IPS DF 19.7 (cell line): ENCODE measurements at regions not wholly inside any gene's neighbourhood (a gene's known extent, or its start where the extent isn't known, plus 50 kb on each side); places are given as distances from the start of the nearest gene placed in this dataset.
A peak's percentile ranks its signal among the peaks of the same experiment; 100 is the strongest.

Experiments used
- DNase-seq: peaks from one replicate; pipeline ENCODE4 v3.0.0-alpha.2; 2013; ENCODE audit warnings: low read depth, low spot score

DNA sequence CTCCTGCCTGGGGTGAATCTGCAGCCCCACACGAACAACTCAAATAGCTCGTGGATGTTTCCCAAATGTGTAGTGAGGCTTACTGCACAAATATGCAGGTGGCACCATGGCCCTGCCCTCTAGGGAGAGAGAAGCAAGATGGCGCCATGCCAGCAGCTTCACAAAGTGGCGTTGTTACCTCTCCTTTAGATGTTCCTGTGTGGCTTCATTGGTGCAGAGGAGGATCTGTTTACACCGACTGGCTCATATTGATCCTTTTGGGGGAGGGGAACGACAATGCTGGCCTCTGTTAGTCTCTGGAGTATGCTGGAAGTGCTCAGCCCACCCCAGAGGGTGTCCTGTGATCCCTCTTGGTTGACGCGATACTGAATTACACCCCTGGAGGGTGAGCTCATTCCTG is 99.5 kb upstream of the GATA6 start:
- no peak for DNase-seq

GRCh38 chr18:22073411-22073810 is 96.0 kb upstream of the GATA6 start:
- DNase-seq: no peak

GRCh38 chr18:22074282-22075070 is 94.9 kb upstream of the GATA6 start:
- no peak for DNase-seq

- no peak for DNase-seq
Measured at GRCh38 chr18:22080035-22080434, 89.4 kb upstream of the GATA6 start.

GRCh38 chr18:22082408-22082807 is 87.0 kb upstream of the GATA6 start:
- no peak for DNase-seq

- DNase-seq: no peak
Measured at GRCh38 chr18:22084547-22084946, 84.8 kb upstream of the GATA6 start.

DNA sequence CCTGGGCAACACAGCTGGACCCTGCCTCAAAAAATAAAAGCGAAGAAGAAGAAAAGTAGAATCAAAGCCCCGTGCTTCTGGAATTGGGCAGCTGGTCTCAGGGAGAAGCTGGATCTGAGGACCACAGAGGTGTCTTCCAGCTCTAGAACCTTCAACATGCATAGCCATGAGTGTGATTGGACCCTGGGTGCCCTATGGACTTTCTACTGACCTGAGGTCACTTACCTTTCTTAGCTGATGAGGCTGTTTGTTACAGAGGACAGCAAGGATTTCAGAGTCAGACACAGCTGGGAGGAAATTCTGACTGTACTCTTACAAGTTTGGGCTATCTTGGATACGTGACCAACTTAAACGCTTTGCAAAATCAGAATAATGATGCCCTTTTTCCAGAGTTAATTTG is 82.4 kb upstream of the GATA6 start:
- no peak for DNase-seq

DNA sequence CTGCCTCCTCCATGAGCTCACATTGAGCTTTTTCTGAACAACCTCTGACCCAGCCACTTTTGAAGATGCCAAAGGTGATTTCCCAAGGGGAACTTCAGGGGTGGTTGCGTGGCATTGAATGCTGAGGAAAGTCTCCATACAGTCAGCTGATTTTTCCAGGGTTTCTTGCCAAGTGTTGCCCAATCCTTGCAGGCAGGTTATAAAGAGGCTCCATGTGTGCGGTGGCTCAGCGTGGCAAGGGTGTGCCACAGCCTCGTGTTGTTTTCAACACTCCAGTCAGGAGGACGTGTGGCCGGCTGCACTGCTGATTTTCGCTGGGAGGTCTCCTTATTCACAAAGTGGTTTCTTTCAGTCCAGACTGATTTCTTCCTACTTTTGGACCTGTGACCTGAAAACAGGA is 81.4 kb upstream of the GATA6 start:
- DNase-seq: no peak

DNA sequence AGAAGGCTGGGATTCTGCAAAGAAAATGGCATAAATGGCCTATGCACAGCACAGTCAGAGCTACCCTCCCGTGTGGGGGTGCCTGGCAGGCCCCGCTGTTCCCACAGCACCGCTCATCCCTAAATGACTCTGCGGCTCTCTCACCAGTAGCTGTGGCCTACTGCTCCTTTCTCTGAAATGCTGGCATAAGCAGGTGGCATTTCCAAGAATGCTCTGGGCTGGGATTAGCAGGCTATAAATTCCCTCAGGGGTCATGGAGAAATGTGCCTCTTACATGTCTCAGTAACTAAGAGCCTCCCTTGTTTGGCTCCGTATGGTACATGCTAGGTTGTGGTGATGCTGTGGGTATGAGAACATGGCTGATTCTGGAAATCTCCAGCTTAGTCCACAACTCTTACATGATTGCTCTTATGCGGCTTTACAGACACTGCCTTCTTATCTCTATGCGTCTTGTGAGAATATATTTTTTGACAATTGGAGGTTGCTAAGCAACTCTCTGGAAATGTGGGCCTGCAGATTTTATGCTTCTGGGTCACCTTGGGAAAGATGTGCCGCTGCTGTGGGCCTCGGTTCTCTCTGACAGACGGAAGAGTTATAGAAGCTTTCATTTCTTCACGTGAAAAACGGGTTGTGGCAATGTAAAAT is 80.3 kb upstream of the GATA6 start:
- DNase-seq: no peak

DNA sequence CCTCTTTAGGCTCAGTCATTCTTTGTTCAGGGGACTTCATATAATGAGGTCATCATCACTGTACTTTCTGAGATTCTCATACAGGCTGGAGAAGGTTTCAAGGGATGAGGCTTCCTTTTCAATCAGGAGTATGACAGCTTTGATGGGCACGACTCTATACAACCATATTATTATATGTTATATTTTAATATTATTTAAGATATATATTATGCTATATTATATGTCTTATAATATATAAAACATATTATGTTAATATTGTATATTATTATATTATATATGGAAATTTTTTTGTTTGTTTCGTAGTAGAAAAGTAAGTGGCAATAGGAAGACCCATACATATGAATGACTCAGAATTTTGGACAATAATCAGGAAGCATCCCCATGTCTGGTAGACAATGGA is 78.0 kb upstream of the GATA6 start:
- DNase-seq: no peak

DNA sequence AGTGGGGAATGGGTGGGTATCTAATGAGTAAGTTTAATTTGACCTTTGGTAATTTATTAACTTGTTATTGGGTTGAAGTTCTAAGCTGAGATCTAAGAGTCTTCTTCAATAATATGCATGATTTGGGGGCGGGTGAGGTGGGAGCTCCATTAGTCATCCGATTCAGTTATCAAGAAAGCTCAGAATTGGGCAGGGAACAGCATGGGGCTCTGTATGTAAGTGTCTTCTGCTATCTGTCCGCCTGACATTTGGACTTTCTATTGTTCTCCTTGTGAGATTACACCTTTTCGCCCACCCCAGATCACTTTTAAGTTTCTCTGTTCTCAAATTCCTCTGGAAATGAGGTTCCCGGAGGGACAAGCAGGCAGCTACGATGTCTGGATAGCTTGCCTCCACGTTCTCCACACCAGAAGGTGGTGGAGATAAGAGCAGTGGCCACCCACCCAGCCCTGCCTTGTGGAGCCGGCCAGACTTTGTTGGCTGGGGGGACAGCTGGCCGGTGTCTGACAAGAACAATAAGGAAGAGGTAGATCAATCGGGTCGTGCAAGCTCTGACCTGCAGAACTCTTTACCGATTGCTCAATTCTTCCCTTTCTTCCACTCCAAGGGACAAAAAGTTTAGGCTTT is 75.5 kb upstream of the GATA6 start:
- no peak for DNase-seq

DNA sequence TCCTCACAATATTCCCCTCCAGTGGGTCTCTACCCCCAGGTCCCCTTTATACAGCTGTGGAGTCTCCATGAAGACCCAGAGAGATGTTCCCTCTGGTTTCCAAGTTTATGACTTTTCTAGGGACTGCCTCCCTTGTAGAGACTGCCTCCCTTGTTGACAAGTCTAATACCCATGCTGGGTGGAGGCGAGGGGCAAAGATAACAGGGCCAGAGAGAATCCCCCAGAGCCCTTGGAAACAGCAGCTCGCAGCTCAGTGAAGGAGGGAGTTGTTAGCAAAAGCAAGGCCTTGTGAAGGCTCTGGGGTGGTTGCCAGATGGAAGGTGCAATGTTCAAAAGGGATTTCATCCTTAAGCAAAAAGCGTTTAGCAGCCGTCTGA is 75.0 kb upstream of the GATA6 start:
- DNase-seq: no peak

- DNase-seq: no peak
Measured at GRCh38 chr18:22098563-22098989, 70.8 kb upstream of the GATA6 start.

DNA sequence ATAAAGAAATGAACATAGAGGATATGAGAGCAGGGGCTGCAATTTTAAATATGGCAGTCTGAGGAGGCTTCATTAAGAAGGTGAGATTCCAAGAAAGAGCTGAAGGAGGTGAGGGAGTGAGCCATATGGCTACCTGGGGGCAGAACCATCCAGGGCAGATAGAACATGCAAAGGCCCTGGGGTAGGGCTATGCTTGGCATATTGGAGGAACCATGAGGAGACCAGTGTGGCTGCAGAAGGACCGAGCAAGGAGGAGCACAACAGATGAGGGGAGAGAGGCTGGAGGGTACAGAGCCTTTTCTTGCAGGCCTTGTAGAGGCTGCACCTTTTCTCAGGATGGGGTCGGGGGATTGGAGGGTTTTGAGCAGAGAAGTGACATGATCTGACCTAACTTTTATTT is 69.5 kb upstream of the GATA6 start:
- no peak for DNase-seq

GRCh38 chr18:22101731-22102130 is 67.7 kb upstream of the GATA6 start:
- DNase-seq: no peak

DNA sequence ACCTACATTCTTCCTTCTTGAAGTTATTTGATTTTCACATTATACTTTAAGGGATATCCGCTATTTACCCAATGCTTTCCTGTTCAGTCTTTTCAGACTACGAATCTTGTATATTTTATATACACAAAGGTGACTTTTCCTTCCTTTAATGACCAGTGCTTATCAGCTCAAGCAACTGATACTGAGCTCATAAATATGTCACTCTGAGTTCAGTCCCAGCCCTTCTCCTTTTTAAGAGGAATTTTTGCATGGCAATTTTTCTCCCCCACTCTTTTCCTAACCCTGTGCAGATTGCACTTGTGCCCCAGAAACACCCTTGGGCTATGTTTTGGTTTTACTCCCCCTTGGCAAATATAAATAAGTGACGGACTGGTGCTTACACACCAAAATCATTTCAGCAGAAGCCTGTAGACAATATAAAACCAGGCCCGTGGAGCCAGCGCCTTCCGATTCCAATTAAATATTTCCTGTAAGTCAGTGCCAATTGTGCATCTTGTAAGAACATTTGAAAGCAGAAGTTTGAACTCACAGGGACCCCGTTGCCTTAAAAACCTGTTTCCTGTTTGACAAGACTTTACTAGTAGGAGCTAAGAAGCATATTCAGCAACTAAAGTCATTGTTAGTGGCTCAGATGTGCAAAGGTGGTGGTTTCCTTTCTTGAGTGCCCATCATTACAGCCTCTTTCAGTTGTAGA is 66.3 kb upstream of the GATA6 start:
- DNase-seq: peak; percentile 25

DNA sequence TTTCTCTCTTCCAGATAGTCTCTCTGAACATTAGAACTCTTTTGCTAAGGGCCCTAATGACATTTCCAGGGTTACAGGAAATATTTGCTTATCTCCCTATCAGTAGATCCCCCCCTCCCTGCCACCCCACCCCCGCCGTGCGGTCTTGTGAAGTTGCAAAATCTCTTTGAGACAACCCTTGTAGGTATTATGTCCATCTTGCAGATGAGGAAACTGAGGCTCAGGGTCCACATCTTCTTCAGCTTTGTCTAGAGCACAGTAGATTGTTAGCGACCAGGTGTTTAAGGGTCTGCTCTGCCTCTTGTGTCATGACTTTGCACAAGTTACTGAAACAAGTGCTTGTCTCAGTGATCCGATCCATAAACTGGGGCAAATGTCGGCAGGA is 65.8 kb upstream of the GATA6 start:
- DNase-seq: no peak

GRCh38 chr18:22106536-22107292 is 62.7 kb upstream of the GATA6 start:
- no peak for DNase-seq

GRCh38 chr18:22108674-22109073 is 60.7 kb upstream of the GATA6 start:
- DNase-seq: peak; percentile 30

DNA sequence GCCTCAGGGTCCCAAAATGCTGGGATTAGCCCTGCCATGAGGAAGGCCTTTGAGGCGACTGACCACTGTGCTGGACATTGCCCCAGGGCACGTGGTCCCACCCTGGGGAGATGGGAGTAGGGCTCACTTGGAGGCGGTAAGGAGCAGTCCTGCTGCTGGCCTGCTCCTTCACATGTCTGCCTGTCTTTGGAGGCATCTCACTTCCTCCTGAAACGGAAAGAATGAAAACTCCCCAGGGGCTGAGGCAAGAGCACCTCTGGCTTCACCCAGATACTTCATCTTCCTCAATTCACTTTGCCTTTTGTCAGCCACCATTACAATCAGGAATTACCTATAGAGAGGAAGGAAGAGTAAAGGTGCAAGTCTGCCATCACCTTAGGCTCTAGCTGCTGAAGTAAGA is 59.9 kb upstream of the GATA6 start:
- DNase-seq: no peak

GRCh38 chr18:22110461-22110924 is 58.9 kb upstream of the GATA6 start:
- no peak for DNase-seq

DNA sequence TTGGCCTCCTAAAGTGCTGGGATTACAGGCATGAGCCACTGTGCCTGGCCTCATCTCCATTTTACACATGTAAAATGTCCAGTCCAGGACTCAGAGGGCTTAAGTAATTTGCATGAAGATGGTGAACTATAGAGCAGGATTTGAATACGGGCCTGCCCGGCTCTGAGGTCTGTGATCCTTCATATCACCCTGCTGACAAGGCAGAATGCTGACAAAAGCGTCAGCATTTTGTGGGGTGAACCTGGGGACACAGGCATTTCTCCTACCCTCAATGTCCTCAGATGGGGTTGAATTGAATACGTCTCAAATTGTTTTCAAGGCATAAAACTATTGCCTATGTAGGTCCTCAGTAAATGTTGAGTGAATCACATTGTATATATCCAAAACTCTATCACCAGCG is 57.2 kb upstream of the GATA6 start:
- DNase-seq: no peak
